HG02981 (cell line): ENCODE measurements at regions not wholly inside any gene's neighbourhood (a gene's known extent, or its start where the extent isn't known, plus 50 kb on each side); places are given as distances from the start of the nearest gene placed in this dataset.
"Not testable (repeated sequence)": the region's sequence is repeated elsewhere in the genome, so short reads cannot be mapped to it uniquely, and the experiment has no call there.

Source experiments
- ATAC-seq: cut with Tn5 transposase; IDR thresholded peaks from one replicate; pipeline ENCODE4 v1.9.1; 2021; ENCODE audit warnings: mild to moderate bottlenecking, moderate library complexity; ENCODE audit not compliant: unreplicated experiment

- no peak for ATAC-seq
Observed at GRCh38 chr5:51156838-51157237, 226.4 kb upstream of the ISL1 start.

DNA sequence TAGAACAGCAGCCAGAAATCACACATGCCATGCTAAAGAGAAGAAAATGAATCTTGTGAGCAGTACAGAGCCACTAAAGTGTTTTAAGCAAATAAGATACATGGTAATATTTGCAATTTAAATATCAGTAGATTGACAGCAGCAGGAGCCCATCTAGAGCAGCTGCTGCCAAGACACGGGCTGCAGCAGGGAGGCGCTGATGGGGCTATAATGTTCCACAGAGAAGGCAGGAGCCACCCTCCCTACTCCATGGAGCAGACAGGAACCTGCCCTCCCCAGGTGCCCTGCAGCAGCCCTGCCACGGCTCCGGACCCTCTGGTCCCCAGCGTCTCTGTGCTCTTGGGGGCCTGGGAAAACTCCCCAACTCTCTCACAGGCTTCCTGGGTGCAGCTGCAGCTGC is 224.1 kb upstream of the ISL1 start:
- no peak for ATAC-seq

GRCh38 chr5:51159606-51160005 is 223.6 kb upstream of the ISL1 start:
- no peak for ATAC-seq

DNA sequence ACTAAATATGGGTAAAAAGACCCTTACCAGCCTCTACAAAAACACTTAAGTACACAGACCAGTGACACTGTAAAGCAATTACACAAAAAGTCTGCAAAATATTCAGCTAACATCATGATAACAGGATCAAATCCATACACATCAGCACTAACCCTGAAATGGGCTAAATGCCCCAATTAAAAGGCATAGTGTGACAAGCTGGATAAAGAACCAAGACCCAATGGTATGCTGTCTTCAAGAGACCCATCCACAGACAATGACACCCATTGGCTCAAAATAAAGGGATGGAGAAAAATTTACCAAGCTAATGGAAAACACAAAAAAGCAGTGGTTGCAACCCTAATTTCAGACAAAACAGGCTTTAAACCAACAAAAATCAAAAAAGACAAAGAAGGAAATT is 221.0 kb upstream of the ISL1 start:
- no peak for ATAC-seq

DNA sequence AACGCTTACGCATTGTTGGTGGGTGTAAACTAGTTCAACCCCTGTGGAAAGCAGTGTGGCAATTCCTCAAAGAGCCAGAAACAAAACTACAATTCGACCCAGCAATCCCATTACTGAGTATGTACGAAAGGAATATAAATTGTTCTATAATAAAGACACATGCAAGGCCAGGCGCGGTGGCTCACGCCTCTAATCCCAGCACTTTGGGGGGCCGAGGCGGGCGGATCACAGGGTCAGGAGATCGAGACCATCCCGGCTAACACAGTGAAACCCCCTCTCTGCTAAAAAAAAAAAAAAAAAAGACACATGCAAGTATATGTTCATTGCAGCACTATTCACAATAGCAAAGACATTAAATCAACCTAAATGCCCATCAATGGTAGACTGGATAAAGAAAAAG is 217.6 kb upstream of the ISL1 start:
- not testable (repeated sequence) for ATAC-seq

DNA sequence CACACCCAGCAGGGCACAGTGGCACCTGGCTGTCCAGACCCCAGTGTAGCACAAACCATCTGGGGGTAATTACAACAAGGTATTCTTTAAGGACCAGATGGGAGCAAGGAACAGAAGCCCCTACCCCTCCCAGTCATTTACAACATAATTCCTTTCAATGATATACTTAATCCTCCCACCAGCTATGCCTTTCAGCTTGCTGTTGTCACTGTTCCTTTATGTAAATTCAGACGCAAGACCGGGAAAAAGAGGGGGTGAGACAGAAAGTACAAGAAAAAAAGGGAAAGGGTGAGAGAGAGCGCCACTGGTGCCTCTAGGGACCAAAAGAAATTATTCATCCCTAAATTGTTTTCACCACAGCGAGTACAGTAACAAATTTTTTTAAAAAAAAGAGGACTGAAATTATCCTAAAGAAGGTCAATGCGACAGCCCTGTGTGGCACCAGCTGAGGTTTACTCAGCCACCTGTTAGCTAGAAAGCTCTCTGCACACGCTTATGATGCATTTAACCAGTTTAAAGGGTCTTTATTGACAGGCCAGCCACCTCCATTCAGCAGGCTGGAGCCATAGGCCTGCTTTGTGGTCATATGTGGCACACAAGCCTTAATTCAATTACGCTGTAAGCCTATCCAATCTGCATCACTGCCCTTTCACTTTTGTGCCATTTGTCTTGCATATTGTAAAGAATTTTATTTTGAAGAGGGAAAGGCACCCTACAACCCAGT is 210.2 kb upstream of the ISL1 start:
- no peak for ATAC-seq

DNA sequence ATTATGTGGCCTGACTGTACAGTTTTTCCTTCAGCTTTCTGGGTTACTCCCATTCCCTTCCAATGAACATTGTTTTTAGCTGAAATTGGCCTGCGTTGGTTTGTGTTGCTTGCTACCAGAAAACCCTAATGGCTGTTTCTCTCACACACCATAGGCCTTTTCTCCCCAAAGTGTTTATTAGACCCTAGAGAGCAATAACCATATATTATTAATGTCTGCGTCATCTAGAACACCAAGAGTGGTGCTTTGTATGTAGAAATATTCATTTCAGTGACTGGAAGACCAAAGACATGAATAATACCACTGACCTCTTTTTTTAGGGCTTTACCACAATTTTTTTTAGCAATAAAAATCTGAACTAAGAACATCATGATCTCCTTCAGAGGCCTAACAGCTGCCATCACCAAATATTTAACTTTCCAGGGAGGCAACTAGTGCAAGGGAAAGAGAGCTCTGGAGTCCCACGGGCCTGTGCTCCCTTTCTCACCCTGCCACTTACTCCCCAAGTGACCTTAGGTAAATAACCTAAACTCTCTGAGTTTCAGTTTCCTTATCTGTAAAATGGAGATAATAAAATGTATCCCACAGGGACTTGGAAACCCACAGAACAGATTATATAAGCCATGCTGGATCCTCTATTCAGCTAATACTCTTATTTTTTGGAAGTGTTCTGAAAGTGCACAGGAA is 201.9 kb upstream of the ISL1 start:
- no peak for ATAC-seq

- no peak for ATAC-seq
Observed at GRCh38 chr5:51185850-51186329, 197.4 kb upstream of the ISL1 start.

GRCh38 chr5:51188001-51188591 is 195.2 kb upstream of the ISL1 start:
- no peak for ATAC-seq

DNA sequence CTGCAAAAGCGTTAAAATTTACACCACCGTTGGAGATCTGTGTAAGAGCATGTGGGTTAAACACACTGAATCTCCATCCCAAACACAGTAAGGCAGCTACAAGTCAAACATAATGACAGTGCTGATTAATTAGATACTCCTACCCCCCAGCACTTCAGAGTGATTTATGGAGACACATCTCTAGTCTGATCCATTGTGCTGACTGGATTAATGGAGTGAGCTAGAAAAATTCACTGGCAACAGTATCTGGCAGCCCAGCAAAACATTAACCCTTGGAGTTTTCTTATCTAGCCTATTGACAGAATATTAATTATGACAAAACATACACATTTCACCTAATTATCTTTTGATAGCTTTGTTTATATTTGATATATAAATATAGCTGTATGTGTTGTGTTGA is 188.6 kb upstream of the ISL1 start:
- no peak for ATAC-seq

- no peak for ATAC-seq
Observed at GRCh38 chr5:51201024-51201423, 182.2 kb upstream of the ISL1 start.

DNA sequence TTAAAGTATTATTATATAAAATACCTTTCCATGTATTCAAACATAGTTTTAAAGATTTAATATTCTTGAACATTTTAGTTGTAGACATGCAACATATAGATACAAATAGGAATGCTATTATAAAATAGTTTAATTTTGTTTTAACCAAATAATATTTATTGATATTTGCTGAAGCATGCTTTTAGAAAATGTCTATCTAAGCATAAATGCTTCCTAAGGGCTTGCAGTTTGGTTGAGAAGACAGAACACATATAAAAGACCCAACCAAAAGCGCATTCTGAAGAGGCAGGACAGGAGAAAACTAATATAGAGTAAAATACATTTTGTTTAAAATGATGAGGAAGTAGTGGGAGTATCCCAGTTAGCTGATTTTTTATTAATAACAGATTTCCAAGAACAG is 181.5 kb upstream of the ISL1 start:
- no peak for ATAC-seq

DNA sequence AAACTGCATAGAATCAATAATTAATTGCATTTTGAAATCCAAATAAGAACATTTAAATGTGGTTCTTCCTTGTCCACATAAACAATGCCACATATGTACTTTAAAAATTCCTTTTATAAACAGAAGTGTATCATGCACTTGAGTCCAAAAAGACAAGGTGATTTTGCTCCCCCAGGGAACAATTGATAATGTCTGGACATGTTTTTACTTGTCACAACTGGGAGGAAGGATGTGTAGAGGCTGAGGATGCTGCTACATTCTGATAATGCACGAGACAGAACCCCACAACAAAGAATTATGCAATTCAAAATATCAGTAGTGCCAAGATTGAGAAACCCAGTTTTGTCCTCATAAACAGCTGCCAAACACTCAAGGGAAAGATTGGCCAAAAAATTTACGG is 181.1 kb upstream of the ISL1 start:
- no peak for ATAC-seq

- peak; percentile 76 for ATAC-seq
Observed at GRCh38 chr5:51203598-51203997, 179.7 kb upstream of the ISL1 start.

- ATAC-seq, result no peak
Observed at GRCh38 chr5:51208296-51208695, 175.0 kb upstream of the ISL1 start.

- ATAC-seq, result no peak
Observed at GRCh38 chr5:51214746-51215145, 168.5 kb upstream of the ISL1 start.

- no peak for ATAC-seq
Observed at GRCh38 chr5:51225789-51226742, 157.2 kb upstream of the ISL1 start.

- ATAC-seq, result no peak
Observed at GRCh38 chr5:51227963-51228470, 155.2 kb upstream of the ISL1 start.

DNA sequence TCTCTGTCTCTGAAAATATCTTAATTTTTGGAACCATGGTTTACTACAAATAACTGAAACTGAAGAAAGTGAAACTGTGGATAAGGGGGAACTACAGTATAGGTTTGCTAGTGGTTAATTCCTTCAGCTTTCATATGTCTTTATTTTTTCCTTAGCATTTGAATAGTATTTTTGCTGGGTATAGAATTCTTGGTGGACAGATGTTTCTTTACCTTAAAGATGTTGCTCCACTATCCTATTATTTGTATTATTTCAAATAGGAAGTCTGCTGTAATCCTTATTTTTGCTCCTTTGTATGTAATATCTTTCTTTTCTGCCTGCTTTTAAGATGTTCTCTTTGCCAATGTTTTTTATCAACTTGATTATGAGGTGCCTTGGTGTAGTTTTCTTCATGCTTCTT is 152.9 kb upstream of the ISL1 start:
- no peak for ATAC-seq

DNA sequence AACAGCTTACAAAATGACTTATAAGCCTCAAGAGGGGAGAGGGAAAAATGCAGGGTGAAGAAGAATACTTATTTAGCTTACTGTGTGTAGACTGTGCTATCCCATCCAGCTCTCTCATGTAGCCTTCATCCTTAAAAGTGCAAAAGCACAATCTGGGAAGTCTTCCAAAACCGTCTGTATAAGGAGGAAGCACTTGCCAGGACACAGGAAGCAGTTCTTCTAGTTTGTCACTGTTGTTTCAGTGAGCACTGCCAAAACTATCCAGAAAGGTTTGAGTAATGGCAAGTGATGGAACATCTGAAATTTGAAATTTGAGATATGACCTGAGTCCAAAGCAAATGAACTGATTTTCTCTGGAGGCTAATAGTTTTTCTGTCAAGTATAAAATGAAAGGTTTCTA is 140.8 kb upstream of the ISL1 start:
- no peak for ATAC-seq

- not testable (repeated sequence) for ATAC-seq
Observed at GRCh38 chr5:51250957-51251356, 132.3 kb upstream of the ISL1 start.
